Activated T-cell treated with anti-CD3 and anti-CD28 coated beads for 4 hours (primary cell): ENCODE measurements at regions not wholly inside any gene's neighbourhood (a gene's known extent, or its start where the extent isn't known, plus 50 kb on each side); places are given as distances from the start of the nearest gene placed in this dataset.

Source experiments
- DNase-seq: peaks from one replicate; pipeline ENCODE4 v3.0.0-alpha.2; 2020

DNA sequence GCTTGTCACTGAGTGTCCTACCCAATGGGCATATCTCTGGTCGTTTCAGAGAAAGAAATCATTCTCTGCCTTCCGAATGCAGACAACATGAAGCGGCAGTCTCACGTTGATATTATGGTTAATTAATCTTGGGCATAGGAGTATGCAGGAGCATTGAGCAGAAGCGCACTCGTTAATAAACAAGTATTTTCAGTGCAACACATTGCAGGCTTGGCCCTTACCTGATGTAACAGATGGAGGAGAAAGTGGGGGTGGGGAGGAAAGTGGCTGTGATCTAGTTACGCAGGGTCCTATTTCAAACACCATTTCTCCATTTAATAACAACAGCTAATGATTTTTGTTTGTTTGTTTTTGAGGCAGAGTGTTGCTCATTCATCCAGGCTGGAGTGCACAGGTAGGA, 414.0 kb upstream of the RBFOX1 start:
- DNase-seq = no peak

DNA sequence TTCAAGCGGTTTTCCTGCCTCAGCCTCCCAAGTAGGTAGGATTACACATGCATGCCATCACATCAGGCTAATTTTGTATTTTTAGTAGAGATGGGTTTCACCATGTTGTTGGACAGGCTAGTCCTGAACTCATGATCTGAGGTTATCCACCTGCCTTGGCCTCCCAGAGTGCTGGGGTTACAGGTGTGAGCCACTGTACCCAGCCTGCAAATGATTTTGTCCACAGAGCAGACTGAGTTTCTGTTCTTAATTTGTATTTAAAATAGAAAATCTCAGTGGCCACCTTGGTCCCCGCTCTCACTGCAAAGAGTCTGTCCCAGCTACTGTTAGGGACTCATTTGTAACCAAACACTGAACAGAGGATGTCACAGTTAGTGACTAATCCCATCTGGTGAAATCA, 415.7 kb upstream of the RBFOX1 start:
- no peak for DNase-seq

DNA sequence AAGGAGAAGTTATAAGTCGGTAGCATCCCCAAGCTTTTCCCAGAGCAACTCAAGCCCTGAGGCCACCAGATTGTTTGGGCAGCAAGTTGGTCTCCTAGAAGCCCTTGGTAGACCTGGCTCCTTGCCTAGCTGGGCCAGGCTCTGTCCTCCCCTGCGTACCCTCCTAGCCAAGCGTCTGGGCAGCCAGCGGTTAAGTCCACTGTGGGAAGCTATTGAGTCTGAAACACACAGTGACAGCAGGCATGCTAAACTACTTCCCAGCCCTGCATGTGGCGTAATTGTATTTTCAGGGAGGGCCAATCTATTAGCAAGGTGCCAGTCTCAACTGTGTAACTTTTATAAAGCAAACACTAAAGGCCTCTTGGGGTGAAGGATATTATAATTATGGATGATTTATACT, 419.1 kb upstream of the RBFOX1 start:
- DNase-seq = no peak

DNA sequence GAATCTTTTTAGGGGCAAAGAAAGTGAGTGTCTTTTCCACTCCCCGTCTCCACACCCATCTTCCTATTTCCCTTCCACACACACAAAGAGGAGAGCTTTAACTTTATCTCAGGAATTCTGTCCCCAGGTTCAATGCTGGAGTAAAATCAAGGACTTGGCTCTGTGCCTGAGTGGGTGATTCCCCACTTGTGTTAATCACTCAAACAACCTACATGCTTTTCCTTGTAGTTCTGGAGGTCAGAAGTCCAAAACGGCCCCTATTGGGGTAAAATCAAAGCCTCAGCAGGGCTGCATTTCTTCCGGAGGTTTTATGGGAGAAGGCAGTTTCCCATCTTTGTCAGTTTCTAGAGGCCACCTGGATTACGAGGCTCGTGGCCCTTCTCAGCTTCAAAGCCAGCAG, 422.3 kb upstream of the RBFOX1 start:
- no peak for DNase-seq

DNA sequence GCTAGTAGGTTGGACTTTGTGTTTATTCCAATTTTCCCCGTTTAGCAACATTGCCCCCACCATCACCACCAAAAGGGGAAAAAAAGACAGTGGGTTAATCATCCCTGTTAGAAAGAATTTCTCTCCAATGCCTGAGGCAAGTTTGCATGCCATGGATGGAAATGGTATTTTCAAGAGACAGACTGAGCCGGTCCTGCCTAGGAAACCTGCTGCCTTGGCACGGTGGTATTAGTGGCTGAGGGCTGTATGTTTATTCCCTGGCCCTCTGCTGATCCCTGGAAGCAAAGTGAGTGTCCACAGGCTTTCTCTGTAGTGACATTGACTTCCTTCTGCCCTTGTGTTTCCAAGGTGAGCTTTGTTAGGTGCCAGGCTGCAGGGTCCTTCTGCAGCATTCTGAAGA, 427.0 kb upstream of the RBFOX1 start:
- no peak for DNase-seq

DNA sequence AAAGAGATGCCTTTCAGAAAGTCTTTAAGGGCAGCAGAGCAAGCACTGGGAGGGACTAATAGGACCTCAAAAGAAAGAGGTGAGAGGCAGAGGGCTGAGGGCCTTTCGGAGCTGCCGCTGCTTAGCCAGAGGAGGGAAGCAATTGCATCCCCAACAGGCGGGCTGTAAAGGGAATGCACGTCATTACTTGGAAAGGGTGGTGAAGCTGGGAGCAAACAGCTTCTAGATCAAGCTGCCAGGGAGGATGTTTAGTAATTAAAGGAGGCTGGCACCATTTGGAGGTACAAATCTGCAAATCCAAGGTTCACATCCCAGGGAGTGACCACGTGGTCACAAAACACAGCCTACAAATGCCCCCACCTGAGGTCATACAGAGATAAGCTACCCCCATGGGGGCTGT, 429.0 kb upstream of the RBFOX1 start:
- no peak for DNase-seq

DNA sequence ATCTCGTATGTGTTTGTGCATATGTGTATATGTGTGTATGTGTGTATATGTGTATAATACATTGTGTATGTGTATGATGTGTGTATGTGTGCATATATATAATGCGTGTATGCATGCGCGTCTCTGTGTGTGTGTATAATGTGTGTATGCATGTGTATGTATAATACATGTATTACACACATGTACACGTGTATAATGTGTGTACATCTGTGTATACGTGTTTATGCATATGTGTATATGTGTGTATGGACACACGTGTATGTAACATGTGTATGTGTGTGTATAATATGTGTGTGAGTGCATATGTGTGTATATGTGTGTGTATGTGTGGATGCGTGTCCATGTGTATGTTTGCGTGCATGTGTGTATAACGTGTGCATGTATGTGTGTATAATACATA, 433.7 kb upstream of the RBFOX1 start:
- DNase-seq = no peak

DNA sequence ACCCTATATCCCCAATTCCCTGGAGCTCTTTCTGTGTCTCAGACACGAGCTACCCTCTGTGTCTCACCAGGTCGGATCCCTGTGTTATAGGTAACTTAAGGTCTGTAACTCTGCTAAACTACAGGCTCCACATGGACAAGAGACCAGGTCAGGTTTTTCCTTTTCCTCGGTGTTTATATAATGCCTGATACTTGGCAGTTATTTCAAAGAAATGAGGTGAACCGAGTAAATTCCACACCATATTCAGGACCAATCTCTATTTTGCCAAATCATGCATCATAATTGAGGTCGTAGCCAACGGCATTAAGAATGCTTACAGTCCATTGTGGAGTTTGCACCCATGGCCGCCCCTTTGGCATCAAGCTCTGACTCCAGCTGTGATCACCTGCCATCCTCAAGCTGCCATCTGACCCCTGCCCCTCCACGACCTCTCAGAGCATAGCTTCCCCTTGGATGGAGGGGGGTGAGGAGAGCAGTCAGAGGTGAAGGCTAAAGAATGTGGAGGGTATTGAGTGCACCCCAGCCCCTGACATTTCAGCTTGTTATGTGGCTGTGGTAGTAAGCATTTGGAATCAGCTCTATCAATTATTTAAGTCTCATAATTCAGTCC, 434.7 kb upstream of the RBFOX1 start:
- DNase-seq = no peak

DNA sequence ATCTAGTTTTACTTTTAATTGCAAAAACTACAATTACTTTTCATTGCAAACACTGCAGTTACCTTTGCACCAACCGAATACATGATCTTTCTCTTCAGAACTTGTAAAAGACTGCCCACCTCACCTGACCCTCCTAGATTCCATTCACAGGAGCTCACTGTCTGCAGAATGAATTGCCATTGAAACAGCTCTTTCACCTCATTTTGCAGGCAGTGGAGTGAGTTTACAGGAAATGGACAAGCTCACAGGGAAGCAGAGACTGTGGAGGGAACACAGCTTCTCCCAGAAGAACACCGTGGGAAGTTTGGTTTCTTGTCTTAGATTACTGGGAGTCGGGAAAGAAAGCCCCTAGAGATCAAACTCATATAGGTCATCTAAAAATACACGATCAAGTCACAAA, 439.7 kb upstream of the RBFOX1 start:
- DNase-seq = no peak

DNA sequence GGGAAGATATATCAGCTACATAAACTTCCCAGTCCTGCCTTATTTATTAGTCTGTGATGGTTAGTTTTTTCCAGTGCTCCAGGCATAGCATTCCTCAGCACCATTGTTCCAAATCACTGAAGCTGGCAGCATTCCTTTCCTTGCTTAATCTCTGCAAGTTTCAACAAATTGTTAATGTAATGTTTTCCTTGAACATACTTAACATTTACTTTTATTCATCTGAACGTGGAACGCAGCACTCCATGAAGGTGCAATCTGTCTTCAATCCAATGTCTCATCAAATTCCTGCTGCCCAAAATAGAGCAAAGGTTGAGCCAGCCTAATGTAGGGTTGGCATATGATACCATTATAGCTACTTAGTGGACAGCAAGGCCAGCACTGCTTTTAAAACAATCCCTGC, 441.1 kb upstream of the RBFOX1 start:
- no peak for DNase-seq

DNA sequence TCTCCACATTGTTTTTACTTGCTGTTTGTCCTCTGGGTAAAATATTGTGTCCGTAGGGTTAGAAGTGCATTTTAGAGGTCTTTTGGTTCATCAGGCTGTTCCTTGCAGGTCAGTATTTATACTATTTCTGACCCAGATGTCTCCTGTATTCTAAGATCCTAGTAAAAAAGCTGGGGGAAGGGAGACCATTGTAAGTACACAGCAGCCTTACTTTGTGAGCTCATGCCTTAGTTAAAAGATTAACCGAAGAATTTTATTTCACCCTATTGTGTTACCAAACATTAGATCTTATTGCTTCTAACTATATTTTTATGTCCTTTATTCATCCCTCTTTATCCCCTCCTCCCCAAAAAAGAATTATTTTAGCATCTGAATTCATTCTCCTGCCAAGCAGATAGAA, 444.1 kb upstream of the RBFOX1 start:
- DNase-seq = no peak

DNA sequence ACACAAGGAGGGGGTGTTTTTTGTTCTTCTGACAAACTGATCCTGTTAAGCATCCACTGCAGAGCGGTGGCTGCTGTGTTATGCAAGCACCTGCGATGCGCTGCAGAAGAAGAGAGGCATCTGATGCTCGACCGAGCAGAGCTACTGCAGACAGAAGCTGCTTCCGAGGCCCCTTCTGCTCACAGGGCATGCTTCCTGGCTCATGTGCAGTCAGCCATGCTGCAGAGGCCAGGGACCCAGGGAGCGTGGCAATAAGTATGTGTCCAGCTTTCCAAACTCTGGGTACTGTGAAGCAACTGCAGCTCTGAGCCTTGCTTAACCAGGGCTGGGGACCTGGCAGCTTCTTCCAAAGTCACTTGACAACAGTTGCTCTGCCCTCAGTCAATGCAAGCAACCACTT, 448.6 kb upstream of the RBFOX1 start:
- no peak for DNase-seq

DNA sequence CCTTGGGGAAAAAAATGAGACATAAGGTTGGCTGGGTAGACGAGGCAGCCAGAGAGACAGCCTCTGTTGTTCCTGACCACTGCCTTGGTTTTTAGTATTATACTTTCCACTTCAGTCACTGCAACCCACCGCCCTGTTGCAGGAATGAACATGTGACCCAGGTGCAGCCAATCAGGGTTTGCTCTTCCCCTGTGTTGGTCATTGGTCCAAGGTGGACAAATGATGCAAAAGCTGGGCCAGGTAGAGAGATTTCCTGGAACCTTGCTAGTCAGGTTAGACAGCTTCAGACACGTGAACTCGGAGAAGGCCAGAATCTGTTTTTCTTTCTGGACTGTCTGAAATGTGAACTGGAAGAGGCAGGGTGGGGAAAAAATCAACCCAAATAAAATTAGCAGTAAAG, 452.4 kb upstream of the RBFOX1 start:
- DNase-seq = no peak

DNA sequence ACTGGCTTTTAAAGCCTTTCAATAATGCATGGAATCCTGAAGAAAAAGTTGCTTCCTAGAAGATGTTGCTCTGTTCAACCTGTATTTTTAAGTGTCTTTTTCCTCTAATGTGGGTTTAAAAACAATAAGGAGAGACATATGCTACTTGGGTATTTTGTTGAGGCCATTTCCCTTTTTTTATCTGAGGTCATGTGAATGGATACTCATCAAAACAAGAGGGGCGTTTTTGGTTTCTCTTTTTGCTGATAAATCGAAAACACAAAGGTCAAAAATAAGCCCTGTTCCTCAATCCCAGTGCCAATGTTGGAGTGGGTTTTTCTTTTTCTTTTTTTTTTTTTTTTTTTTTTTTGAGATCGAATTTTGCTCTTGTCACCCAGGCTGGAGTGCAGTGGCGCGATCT, 468.0 kb upstream of the RBFOX1 start:
- DNase-seq = no peak

DNA sequence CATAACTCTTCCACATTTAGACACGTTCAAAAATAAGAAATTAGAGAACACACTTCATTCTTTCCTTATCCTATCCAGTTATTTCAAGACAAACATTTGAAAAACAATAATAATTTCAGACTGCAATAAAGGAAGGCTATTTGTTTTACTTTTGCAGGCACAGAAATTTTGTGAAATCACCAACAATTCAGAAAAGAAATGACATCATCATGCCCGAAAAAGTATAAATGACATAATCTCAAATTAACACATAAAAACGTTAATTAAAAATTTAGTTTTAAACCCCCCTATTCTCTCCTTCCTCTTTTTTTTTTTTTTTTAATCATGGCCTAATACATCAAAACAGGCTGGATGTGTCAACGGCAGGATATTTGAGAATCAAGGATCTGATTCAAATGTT, 468.4 kb upstream of the RBFOX1 start:
- no peak for DNase-seq

DNA sequence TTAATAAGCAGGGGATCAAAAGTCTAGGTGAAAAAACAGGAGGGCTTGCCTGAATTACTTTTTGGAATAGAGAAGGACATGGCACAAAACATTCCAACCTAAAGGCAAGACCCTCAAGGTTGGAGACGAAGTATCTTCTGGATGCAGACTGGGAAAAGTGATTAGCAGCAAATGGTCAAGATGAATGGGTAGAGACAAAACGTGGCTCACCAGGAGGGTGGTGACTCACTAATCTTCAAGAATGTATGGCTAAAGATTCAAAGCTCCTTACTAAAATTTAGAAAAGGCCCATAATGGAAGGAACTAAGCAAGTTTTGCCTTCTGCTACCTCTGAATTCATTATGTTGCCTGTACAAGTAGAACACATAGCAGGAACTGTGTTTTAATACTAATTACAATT, 469.5 kb upstream of the RBFOX1 start:
- DNase-seq = no peak

DNA sequence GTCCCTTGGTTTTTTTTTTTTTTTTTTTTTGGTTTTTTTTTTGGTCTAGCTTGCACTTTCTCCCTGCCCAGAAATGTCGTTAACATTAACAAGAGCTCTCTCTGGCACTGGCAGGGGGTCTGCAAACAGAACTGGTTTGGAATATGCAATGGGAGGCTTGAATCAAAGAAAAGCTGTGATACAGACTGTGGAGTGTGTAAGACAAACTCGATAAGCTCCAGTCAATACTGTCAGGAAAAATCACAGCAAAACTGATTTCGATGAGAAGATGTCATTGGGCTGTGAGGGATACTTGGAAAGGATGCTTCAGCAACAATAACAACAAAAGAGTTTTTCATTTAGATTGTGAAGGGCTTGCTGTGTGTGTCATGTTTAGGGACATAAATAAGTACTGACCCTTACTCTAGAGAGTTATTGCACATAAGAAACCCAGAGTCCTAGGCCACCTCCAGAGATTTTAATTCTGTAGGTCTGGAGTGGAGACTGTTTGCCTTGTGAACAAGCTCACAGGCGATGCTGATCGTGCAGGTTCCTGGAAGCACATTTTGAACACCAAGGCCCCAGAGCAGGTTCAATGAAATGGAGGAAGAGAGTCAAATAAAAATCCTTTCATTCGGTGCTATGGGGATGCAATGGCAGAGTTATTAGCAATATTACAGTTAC, 470.7 kb upstream of the RBFOX1 start:
- no peak for DNase-seq

DNA sequence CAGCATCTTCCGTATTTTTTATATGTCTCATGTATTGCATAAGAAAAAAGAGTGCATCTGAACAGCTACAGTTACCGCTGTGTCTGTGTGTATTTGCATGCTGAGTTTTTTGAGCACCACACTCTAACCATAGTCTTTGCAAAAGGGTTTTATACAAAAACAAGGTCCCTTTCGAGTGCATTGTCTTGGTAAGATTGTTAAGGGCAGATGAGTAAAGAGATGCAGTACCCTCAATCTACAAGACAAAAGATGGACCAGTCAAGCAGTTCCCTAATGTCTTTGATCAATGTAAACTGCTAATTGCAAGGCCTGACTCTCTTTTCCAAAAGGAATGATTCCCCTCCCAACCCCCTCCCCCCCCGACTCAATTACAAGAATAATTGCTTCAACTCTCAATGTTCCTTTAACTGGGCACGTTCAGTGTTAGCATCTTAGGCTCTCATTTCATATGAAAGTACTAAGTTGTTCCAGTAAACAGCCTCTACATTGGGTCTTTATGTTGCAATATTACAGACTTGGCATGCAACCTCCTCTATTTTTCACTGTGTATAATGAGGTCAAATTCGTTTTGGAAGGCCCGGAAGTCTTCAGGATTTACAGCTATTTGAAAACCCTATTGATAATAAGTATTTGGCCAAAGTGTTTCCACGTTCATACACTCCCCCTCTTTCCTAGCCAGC, 471.4 kb upstream of the RBFOX1 start:
- DNase-seq = no peak

DNA sequence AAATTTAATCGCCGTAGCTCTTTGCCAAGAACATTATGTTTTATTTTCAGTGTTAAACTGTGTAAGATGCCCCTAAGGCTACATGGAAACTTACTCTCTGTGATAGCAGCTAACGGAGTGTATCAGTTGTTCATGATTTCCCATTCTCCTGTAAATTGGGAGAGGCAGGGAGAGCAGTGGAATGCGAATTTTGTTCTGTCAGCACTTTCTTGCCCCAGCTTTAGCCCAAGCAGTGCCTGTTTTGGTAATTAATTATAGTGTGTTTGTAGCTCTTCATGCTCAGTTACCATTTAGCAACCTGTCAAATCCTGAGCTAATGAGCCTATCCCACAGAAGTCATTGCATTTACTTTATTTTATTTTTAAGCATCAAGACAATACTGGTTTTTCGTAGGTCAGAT, 475.1 kb upstream of the RBFOX1 start:
- no peak for DNase-seq

DNA sequence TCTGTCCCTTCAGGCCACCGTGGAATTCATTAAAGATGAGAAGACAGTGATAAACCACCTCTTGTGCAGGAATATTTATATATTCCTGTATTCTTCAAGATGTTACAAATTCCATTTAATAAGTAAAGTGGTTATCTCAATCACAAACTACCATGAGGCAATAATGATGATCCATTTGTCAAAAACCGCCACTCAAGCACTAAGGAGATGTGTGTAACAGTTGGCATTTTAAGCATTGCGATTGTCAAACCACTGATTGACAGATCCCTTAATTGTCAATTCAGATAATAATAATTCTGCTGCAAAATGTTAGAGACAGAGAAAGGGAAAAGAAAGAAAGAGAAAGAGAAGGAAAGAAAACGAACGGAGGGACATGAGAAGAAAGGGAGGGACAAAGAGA, 476.1 kb upstream of the RBFOX1 start:
- no peak for DNase-seq

DNA sequence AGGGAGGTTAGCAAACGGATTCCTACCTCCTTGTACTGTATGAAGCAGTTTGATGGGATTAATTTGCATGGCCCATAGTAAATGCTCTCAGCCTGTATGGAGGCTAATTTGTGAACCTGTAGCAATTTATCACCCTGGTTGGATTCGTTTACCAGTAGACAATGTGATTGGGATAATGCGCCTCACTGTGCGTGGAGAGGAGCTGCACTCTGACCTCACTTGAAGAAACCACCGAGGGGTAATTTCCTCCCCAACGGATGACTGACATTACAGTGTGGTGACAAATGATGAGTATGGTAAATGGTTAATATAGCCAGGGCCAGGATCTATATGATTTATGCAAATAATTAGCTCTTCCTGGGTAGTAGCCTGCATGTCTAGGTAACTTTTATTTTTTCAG, 479.1 kb upstream of the RBFOX1 start:
- DNase-seq = no peak

DNA sequence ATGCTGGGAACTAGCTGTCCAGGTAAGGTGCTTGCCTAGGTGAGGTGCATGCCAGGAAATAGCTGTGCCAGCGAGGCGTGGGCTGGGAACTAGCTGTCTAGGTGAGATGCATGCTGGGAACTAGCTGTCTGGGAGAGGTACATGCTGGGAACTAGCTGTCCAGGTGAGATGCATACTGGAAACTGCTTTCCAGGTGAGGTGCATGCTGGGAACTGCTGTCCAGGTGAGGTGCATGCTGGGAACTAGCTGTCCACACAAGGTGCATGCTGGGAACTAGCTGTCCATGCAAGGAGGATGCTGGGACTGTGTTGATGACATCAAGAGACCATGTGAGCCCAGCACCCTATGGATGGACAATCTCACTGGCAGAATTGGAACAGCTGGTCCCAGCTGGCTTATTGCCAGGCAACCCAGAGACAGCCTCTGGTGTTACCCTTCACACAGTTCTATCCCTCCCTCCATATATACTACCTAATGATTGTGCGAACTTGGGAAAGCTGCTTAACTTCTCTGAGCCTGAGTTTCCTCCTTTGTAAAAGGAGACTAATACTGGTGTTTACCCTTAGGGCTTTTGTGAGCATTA, 479.9 kb upstream of the RBFOX1 start:
- DNase-seq = no peak

DNA sequence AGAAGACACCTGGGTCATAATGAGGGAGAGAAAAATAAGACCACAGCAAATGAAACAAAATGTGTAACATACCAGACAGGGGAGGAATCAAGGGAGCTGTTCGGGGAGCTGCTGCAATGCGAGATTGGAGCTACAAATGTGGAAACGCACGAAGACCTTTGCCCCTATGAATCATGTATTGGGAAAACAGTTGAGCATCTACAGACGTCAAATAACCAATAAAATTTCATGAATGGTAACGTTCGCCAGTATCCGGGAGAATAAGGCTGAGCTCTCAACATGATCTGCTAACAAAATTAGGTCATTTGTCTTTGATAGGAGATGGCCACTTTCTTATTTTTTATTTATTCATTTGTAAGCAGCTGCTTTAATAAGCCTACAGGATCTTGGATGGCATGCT, 486.2 kb upstream of the RBFOX1 start:
- no peak for DNase-seq

DNA sequence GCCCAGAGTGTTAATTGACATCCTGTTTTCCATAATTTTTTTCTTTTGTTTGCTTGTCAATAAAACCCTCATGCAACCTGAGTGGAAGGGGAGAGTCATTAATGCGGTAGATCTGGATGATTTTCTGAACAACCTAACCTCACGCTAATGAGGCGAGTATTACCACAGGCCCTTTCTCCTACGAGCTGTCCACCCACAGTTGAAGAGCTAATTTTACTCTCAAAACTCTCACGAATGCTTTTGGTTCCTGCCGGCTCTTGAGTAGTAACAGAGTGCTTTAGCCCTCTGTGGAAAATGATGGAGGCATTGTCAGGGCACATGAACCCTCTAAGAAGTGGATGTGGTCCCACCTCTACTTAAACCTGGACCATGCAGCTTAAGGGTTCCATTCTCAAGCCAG, 491.3 kb upstream of the RBFOX1 start:
- no peak for DNase-seq

DNA sequence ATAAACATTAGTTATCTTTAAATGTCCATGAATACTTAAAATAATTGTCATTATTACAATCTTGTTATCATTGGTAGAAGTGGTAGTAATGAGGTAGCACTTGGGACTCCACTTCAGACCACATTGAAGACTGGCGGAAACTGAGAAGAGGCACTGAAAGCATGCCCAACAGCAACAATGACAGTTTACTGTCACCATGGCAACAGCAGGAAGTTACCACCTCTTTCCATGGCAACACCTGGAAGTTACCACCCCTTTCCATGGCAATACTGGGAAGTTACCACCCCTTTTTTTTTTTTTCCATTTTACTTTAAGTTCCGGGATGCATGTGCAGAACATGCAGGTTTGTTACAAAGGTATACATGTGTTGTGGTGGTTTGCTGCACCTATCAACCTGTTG, 494.9 kb upstream of the RBFOX1 start:
- DNase-seq = no peak
